NOMO-1 treated with DMSO at 0.1 percent for 48 hours (cell line): ENCODE measurements at regions not wholly inside any gene's neighbourhood (a gene's known extent, or its start where the extent isn't known, plus 50 kb on each side); places are given as distances from the start of the nearest gene placed in this dataset.
A peak's percentile ranks its signal among the peaks of the same experiment; 100 is the strongest.
"Not testable (repeated sequence)": the region's sequence is repeated elsewhere in the genome, so short reads cannot be mapped to it uniquely, and the experiment has no call there.

Experiments used
- DNase-seq: peaks from one replicate; lab custom pipeline; 2025; ENCODE audit not compliant: unreplicated experiment; lab: John Stamatoyannopoulos, UW

DNA sequence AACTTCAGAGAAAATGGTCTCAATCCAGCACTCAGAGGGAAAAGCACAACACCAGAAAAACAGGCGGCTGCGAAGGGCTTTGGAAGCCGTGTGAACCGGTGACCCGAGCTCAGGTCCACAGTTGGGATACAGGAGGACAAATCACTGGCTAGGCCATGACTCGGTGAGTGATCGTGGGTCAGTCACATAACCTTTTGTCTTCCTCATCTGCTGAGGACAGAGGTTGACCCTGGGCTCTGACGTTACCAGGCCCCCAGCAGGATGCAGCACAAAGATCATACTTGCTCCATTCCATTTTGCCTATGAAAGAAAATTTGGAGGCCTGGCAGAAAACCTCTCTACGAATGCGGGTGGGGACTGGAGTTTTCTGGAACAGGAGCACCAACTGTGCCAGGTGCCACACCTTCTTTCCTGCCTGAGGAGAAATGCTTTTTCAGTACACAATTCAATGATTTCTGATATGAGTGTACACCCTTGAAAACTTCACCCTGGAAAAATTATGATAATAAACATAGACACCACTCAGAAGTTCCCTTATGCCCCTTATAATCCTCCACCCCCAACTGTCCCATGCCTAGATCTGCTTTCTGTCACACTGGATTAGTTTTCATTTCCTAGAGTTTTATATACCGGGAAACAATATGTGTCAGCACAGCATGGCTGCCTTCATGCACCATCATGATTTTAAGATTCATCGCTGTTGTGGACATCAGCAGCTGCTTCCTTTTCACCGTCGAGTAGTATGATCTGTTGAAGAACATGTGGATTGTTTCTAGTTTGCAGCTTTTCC is 85.3 kb upstream of the RALGAPA2 start:
- no peak for DNase-seq

DNA sequence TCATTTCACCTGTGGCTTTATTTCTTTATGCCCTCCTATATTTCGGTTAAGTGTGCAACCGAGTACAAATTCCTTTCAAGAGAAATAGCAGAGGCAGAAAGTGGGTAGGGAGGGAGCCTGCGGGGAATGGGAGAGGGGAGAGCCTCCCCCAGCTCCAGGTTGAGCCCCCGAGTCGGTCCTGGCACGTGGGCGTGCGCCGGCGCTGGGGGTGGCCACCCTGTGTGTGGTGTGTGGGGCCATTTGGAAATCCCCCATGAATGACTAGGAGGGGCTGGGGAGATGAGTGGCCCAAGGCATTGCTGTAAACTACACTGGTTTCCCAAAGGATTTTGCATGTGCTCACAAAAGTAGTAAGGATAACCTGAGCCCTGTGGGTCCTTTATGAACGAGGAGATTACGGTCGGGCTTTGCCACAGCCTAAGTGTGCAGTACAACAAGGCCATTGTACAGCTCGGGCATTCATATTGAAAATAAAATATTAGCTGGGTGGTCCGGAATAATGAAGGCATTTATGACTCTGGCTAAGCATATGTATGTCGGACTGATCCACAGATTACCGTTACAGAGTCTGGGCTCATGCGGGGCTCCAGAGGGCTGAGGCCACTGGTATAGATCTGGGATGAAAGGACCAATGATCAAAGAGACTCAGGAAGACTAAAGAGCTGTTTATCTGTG is 84.5 kb upstream of the RALGAPA2 start:
- DNase-seq: no peak

DNA sequence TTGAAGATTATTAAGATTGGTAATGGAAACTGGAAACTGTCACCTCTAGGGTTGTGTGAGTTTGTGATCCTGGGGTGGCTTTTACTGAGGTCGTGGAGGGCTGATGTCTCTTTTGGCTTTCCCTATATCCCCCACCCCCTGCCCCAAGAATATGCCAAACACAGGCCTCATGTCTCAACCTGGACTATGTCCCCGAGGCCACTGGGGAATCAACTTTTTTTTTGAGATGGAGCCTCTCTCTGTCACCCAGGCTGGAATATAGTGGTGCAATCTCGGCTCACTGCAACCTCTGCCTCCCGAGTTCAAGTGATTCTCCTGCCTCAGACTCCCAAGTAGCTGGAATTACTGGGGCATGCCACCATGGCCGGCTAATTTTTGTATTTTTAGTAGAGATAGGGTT is 83.3 kb upstream of the RALGAPA2 start:
- DNase-seq: no peak

DNA sequence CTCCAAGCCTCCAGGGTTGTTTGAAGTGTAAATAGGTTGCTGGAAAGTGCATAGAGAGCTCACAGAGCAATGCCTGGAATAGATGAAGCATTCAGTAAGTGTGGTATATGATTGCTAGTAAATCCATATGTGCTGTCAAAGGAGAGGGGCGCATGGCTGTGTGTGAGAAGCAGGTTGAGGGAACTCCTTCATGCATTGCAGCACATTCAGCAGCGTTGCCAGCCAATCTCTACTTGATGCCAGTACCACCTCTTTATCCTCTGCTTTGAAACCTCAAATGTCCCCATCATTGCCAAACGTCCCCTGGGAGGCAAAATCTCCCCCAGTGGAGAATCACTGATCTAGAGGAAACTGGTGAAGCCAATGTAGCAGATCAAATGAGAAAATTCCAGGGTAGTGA is 82.7 kb upstream of the RALGAPA2 start:
- DNase-seq: no peak

DNA sequence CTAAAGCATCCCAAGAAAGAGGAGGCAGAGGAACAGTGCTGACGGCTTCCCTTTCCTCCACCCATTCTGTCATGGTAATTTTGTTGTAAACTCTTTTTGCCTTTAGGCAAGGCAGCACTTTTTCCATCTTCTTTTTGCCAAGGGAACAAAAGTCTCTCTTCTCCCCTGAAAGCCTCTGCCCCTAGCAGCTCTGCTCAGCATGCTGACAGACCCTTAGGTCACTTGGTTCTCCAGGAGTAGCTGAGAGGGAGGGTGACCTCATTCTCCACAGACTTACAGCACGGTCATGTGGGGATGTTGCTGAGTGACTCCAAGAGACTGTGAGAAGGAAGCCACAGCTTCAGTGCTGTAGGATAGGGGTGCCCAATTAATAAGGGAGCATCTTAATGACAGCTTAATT is 81.1 kb upstream of the RALGAPA2 start:
- DNase-seq: no peak

DNA sequence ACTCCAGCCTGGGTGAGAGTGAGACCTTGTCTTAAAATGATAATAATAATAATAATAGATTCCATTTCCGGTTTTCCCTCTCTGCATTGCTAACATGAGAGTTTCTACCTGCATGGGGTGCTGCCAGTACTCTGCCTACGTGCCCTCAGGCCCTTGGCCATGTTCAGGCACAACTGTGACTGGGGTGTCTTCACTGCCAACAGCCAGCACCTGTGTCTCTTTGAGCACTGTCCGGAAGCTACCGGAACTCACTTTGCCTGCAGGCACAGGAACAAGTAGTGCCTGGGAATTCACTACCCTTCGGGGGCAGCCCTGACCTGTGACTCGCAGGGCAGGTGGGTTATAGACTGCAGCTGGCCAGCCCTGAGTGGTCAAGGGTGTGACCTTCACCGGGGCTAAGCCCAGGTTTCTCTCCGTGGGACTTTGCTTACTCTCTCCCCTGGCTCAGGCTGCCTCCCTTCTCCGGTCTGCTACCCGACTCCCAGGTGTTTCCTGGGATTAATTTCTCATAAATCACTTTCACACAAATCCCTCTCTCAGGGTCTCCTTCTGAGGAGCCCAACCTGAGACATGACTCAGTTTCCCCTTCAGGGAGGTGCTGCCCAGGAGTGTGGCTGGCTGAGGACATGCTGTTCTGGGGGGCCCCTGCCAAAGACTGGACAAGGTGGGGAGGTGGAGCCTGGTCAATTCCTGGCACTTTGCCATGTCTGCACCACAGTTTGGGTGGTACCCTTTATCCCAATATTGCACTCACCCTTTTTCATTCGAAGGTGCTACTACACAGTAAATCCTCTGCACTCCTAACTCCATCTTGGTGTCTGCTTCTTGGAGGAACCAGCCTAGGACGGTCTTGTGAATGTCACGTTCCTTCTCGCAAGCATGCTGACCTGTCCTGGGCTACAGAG is 79.5 kb upstream of the RALGAPA2 start:
- DNase-seq: no peak

DNA sequence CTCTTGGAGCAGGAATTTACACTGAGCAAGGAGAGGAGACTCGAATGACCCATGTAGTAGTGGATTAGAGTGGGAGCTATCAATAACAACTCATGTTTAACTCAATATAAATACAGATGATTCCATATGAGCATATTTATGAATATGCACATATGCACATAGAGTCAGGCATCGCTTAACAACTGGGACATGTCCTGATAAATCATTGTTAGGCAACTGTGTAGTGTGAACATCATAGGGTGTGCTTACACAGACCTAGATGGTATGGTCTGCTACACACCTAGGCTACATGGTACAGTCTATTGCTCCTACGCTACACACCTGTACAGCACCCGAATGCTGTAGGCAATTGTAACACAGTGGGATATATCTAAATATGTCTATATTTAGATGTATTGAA is 75.9 kb upstream of the RALGAPA2 start:
- DNase-seq: no peak

DNA sequence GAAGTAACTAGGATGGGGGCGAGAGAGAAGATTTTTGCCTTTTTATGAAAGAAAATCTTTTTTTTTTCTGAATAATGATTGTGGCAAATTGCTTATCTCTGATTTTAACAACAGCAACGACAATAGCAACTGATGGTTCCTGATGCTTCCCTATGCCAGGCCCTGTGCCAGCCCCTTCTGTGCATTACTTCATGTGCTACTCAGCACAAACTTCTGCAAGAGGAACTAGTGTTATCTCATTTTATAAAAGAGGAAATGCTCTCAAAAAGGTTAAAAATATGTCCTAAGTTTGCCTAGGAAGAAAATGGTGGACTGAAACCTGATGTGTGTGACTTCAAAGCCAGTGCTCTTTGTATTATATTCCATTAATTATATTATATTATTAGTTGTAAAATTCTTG is 74.0 kb upstream of the RALGAPA2 start:
- DNase-seq: peak; percentile 83

DNA sequence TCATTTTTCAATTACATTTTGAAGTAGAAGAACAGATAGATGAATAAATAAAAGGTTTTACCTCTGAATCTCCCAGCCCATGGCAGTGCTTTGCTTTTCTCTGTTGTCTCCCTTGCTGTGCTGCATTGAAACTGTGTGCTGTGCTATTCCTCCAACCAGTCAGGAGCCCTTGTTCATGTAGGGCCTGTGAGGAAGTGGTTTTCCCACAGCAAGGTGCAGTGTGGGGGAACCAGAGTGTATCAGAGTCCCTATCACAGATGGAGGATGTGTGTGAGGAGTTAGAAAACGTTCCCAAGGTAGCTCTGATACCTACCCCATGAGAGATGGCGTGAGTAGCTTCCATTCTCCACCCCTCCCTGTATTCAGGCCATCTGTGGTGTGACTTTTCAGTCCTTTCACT is 72.8 kb upstream of the RALGAPA2 start:
- DNase-seq: no peak

DNA sequence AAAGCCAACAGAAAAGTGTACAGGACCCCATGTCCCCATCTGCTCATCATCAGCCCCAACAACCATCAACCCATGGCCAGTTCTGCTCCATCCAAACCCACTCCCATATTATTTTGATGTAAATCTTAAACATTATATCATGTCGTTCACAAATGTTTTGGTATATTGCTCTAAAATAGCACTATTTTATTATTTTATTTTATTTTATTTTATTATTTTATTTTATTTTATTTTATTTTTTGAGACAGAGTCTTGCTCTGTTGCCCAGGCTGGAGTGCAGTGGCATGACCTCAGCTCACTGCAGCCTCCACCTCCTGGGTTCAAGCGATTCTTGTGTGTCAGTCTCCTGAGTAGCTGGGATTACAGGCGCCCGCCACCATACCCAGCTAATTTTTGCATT is 72.0 kb upstream of the RALGAPA2 start:
- not testable (repeated sequence) for DNase-seq

DNA sequence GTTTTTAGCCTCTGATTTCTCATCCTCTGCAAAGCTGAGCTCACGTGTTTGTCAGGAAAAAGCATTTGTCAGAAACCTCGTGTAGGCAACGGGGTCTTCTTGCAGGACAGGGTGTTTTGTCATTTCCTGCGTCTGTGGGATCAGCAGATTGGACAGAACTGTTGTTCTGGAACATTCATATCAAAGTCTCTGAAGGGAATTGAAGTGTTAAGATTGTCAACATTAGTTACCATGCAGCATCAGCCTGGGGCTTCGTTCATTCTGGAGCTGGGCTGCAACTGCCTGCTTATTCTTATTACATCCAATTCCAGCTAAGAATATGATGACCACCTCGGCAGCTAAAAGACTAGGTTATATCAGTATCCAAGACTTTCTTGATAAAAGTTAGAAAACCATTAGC is 71.0 kb upstream of the RALGAPA2 start:
- no peak for DNase-seq

DNA sequence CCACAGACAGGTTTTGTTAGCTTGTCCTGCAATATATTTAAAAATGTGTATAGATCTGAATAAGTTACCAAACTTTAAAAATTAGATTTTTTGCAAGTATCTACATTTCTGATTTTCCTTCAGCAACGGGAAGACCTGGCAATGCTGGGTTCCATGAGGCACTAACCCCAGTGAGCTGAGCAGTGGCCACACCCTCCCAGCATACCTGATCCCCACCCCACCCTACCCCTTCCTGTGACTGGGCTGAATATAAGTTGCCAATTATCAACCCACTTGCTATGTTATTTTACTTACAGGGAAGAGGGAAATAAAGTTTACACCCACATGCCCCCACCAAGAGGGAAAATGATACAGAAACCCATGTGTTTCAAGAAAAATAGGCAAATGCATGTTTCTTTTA is 70.3 kb upstream of the RALGAPA2 start:
- no peak for DNase-seq

DNA sequence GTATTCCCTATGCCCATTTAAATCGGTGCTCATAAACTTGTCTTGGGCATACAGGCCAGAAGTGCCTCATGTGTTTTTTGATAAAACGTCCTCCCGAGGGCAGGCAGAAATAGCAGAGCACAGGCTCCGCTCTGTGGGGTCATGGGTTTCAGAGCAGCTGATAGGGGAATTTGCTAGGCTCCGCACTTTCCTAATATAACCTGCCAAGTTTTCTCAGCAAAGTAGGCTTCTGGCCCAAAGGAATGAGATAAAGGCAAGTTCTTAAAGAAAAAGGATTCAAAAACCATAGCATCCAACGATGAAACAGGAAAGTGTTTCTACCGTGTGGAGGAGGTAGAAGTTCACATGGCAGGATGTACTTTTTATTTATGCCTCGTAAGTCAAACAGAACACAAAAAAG is 69.8 kb upstream of the RALGAPA2 start:
- no peak for DNase-seq

DNA sequence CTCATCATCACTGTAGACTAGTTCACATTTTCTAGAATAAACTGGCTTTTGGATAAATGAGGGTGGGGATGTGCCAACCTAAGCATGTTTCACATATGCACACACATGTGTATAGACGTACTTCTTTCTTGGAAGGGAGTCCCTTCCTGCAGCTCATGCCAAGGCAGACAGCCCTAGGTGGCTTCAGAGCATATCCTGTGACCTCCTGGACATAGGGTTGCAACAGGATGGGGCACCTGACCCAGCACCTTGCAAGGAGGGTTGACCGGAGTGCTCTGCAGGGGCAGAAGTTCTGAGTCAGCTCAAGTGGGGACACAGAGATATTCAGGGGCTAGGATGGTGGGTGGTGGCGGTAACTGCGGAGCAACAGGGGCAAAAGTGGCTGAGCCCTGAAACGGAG is 68.6 kb upstream of the RALGAPA2 start:
- no peak for DNase-seq

DNA sequence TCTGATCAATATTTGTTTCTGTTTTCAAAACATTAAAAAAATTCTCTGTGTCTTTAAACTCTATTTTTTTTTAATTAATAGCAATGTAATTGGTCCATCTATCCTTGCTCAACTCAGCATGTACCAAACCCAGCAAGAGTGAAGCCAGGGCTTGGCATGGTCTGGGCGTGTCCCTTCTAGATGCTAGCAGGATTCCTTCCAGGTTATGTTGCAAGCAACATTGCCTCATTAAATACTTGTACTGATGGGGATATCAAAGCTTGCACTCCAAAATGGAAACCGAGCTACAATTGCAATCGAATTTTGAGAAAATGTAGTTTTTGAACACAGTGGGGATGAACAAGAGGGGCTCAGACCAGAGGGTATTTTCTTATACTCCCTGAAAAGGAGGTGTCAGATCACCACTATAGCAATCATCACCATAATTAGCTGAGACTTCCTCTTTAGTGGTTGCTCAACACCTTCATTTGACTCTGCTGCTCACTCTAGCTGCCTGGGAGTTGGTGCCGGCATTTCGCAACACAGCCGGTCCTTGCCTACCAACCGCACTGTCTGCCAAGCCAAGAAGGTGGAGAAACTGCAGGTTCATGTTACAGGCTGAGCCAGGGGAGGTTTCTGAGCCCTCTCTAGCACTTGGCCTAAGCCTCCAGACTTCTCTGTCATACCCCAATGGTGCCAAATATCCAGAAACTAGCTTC is 67.8 kb upstream of the RALGAPA2 start:
- DNase-seq: peak; percentile 99

DNA sequence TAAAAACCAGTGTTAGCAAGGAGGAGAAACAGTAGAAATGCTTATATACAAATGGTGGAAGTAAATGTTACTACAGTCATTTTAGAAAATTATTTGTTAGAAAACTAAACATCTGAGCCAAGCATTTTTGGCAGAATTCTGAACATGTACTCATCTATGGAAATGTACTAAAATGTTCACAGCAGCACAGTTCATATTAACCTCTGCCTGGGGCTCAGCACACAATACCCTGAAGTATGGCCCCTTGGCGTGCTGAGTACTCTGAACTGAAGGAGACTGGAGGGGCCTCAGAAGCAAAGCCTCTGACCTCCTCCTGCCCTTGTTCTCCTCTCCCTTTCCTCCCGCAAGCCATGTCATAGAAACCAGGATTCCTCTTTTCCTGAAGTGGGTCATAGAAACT is 66.2 kb upstream of the RALGAPA2 start:
- no peak for DNase-seq

DNA sequence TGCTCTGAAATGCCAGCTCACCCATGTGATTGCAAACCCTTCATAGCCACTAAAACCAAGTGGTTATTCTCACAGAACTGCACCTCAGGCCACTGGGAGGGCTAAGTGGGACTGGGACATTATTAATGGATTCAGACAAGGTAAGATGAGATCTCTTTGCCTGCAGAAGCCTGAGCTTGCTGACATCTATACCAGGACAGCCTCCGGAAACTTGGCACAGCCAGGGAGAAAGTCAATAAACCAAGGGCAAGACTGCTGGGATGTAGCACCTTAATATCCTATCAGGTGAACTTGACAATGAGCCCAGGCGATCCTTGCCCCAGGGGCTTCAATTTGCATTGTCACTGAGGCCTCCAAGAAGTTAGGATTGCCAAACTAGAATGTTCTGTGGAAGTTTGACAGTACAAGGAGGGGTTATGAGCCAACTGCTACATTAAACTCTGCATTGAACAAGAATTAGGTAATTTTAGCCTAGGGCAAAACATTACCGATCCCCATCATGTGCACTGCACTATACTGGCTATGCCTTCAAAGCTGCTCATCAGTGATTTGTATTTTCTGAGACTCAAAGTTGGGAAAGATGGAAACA is 60.1 kb upstream of the RALGAPA2 start:
- no peak for DNase-seq

DNA sequence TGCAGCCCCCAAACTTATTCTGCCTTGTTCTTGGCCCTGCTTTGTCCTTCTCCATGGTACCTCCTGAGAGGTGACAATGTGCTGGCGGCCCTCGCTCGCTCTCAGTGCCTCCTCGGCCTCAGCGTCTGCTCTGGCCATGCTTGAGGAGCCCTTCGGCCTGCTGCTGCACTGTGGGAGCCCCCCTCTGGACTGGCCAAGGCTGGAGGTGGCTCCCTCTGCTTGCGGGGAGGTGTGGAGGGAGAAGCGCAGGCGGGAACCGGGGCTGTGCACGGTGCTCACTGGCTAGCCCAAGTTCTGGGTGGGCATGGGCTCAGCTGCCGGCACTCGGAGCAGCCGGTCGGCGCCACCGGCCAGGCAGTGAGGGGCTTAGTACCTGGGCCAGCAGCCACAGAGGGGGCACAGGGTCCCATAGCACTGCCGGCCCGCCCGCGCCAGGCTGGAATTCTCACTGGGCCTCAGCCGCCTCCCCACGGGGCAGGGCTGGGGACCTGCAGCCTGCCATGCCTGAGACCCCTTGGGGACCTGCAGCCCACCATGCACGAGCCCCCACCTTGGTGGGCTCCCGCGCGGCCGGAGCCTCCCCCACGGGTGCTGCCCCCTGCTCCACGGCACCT is 55.9 kb upstream of the RALGAPA2 start:
- DNase-seq: no peak

DNA sequence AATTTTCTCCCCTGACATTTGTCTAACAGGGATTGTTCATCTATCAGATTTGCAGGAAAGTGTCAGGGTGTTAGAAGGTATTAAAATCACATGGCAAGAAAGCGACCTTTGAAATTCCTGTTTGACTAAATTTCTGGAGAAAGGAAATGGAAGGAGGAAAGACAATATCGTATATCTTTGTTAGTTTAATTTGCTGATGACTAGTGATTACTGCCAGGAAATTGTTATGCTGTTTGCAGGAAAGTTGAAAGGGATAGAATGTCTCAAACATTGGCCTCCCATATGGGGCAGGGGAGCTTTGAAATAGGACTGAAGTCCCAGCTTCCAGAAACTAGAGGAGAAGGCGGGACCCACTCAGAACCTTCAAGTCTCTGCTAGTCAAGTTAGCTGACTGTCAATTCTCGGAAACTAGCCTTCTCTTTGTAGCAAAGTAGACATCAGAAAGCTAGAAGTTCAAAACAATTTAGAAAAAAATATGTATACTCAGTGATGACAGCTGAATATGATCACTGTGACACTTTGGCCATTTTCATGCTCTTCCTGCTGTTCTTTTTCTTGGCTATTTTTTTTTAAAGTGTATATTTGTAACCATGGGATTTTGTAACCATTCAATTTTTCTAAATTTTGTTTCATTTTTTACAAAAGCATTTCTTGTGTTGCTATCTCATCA is 53.4 kb upstream of the RALGAPA2 start:
- no peak for DNase-seq

DNA sequence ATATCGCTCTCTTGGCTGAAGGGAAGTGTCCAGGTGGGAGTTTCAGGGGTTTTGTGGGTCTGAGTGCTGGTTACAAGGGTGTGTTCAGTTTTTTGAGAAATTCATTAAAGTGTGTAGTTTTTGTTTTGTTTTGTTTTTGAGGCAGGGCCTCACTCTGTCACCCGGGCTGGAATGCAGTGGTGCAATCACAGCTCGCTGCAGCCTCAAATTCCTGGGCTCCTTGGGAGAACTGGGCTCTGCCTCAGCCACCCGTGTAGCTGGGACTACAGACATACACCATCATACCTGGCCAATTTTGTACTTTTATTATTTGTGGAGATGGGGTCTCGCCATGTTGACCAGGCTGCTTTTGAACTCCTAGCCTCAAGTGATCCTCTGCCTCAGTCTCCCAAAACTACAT is 51.2 kb upstream of the RALGAPA2 start:
- no peak for DNase-seq
